ENCODE measurements at regions not wholly inside any gene's neighbourhood (a gene's known extent, or its start where the extent isn't known, plus 50 kb on each side); places are given as distances from the start of the nearest gene placed in this dataset.

- DNase-seq (ENCODE audit: low read depth): no peak
- TF ChIP-seq CTCF (conservative IDR thresholded peaks at IDR 0.05; ENCODE audit: low read depth, low read length): no peak
- H3K4me3 ChIP-seq (ENCODE audit: low read length): no peak overlapping the region
Measured at GRCh38 chr6:105884011-105884410, 202.1 kb upstream of the PRDM1 start.

GRCh38 chr6:105882828-105883227 lies 203.3 kb upstream of the PRDM1 start:
- no peak for TF ChIP-seq CTCF (conservative IDR thresholded peaks at IDR 0.05; ENCODE audit: low read depth, low read length)
- no peak overlapping the region for H3K4me3 ChIP-seq (ENCODE audit: low read length)
- no peak for DNase-seq (ENCODE audit: low read depth)

- DNase-seq (ENCODE audit: low read depth): no peak
- no peak for TF ChIP-seq CTCF (conservative IDR thresholded peaks at IDR 0.05; ENCODE audit: low read depth, low read length)
- no peak overlapping the region for H3K4me3 ChIP-seq (ENCODE audit: low read length)
Measured at GRCh38 chr6:105882121-105882803, 203.9 kb upstream of the PRDM1 start.

GRCh38 chr6:105881608-105882007 lies 204.5 kb upstream of the PRDM1 start:
- no peak for DNase-seq (ENCODE audit: low read depth)
- H3K4me3 ChIP-seq (ENCODE audit: low read length): no peak overlapping the region
- TF ChIP-seq CTCF (conservative IDR thresholded peaks at IDR 0.05; ENCODE audit: low read depth, low read length): no peak

- no peak for DNase-seq (ENCODE audit: low read depth)
- no peak for TF ChIP-seq CTCF (conservative IDR thresholded peaks at IDR 0.05; ENCODE audit: low read depth, low read length)
Measured at GRCh38 chr6:105880030-105880492, 206.1 kb upstream of the PRDM1 start.

GRCh38 chr6:105879146-105879545 lies 207.0 kb upstream of the PRDM1 start:
- DNase-seq (ENCODE audit: low read depth): no peak
- H3K4me3 ChIP-seq (ENCODE audit: low read length): no peak overlapping the region
- TF ChIP-seq CTCF (conservative IDR thresholded peaks at IDR 0.05; ENCODE audit: low read depth, low read length): no peak

More at GRCh38 chr6:105880030-105880492, 206.1 kb upstream of the PRDM1 start:
- H3K4me3 ChIP-seq (ENCODE audit: low read length): no peak overlapping the region

- no peak for DNase-seq (ENCODE audit: low read depth)
- H3K4me3 ChIP-seq (ENCODE audit: low read length): no peak overlapping the region
- TF ChIP-seq CTCF (conservative IDR thresholded peaks at IDR 0.05; ENCODE audit: low read depth, low read length): no peak
Measured at GRCh38 chr6:105875974-105876640, 210.0 kb upstream of the PRDM1 start.
